Left lung (tissue), 4 donors: ENCODE measurements at regions not wholly inside any gene's neighbourhood (a gene's known extent, or its start where the extent isn't known, plus 50 kb on each side); places are given as distances from the start of the nearest gene placed in this dataset.

Source experiments
- ATAC-seq: fragments of 200-7000 bp; cut with Tn5 transposase; one replicate; pipeline ENCODE4 v1.9.1; 2020; ENCODE audit warnings: moderate library complexity
- DNase-seq, 4 donors: peaks; one replicate each; pipeline ENCODE4 v3.0.0-alpha.2; 2013 to 2020
- H3K27ac ChIP-seq, 2 donors: fragments of 200-600 bp; sonication (generic) in 1 of 2; one replicate each; pipeline versions ENCODE4 v1.5.0 to v1.8.0; 2020 to 2021
- H3K27me3 ChIP-seq, 2 donors: fragments of 200-600 bp; sonication (generic) in 1 of 2; one replicate each; pipeline versions ENCODE4 v1.5.0 to v1.8.0; 2020 to 2021
- H3K36me3 ChIP-seq, 2 donors: fragments of 200-600 bp; sonication (generic) in 1 of 2; one replicate each; pipeline versions ENCODE4 v1.5.0 to v1.8.0; 2020 to 2021
- H3K4me1 ChIP-seq, 2 donors: fragments of 200-600 bp; one replicate each; pipeline ENCODE4 v1.8.0; 2021
- H3K4me3 ChIP-seq, 2 donors: fragments of 200-600 bp; sonication (generic) in 1 of 2; one replicate each; pipeline versions ENCODE4 v1.5.0 to v1.8.0; 2020 to 2021; ENCODE audit warnings: mild to moderate bottlenecking in 1 of 2
- H3K9me3 ChIP-seq, 2 donors: fragments of 200-600 bp; sonication (generic) in 1 of 2; one replicate each; pipeline versions ENCODE4 v1.5.0 to v1.8.0; 2020 to 2021
- CTCF ChIP-seq, 2 donors: fragments of 200-600 bp; sonication (generic) in 1 of 2; IDR thresholded peaks; one replicate each; pipeline versions ENCODE4 v1.5.0 to v1.8.0; 2021; ENCODE audit warnings: antibody characterized with exemption in 2 of 2
- intact Hi-C, 2 donors: fragments of 100-400 bp; cut with DNase I; formaldehyde crosslinking; loops; one replicate each; pipeline versions ENCODE4 v1.11.2 to v1.14.2; 2022
- donor health status: DM: no; HTN: yes; CAD: no.
- donor health status: DM: no; HTN: no; CAD: no.

- Histone ChIP-seq H3K36me3 (no peaks in the 10 kb centered on the region), H3K4me1 (peaks cover 0 to 5% of the 10 kb centered on the region in 2 donors), H3K27ac (no peak overlapping the region), H3K9me3 (no peaks in the 10 kb centered on the region), H3K27me3 (peaks cover 0 to 27% of the 10 kb centered on the region in 2 donors), H3K4me3 (no peak overlapping the region)
- ATAC-seq (no peak), DNase-seq (no peak)
- intact Hi-C loops, result no loop called here
- no peak for TF ChIP-seq CTCF (IDR thresholded peaks at IDR 0.05)
Observed at GRCh38 chr5:135108992-135109391, 75.0 kb upstream of the PITX1 start.

GRCh38 chr5:135108569-135108968 is 74.5 kb upstream of the PITX1 start:
- Histone ChIP-seq H3K36me3 (no peaks in the 10 kb centered on the region), H3K4me3 (no peak overlapping the region), H3K27ac (no peak overlapping the region), H3K9me3 (no peaks in the 10 kb centered on the region), H3K27me3 (peaks cover 0 to 27% of the 10 kb centered on the region in 2 donors), H3K4me1 (peaks cover 0 to 5% of the 10 kb centered on the region in 2 donors)
- ATAC-seq (no peak), DNase-seq (no peak)
- no peak for TF ChIP-seq CTCF (IDR thresholded peaks at IDR 0.05)
- intact Hi-C loops, result no loop called here

GRCh38 chr5:135107986-135108385 is 74.0 kb upstream of the PITX1 start:
- Histone ChIP-seq H3K36me3 (no peaks in the 10 kb centered on the region), H3K27me3 (peaks cover 0 to 27% of the 10 kb centered on the region in 2 donors), H3K4me3 (no peak overlapping the region), H3K27ac (no peak overlapping the region), H3K4me1 (peaks cover 0 to 5% of the 10 kb centered on the region in 2 donors), H3K9me3 (no peaks in the 10 kb centered on the region)
- intact Hi-C loops, result no loop called here
- ATAC-seq (no peak), DNase-seq (no peak)
- TF ChIP-seq CTCF (IDR thresholded peaks at IDR 0.05), result no peak

GRCh38 chr5:135106610-135107471 is 72.8 kb upstream of the PITX1 start:
- TF ChIP-seq CTCF (IDR thresholded peaks at IDR 0.05), result no peak
- no peak for DNase-seq

GRCh38 chr5:135106136-135106535 is 72.1 kb upstream of the PITX1 start:
- Histone ChIP-seq H3K27ac (no peak overlapping the region), H3K9me3 (no peaks in the 10 kb centered on the region), H3K27me3 (peaks cover 0 to 19% of the 10 kb centered on the region in 2 donors), H3K4me1 (peaks cover 0 to 5% of the 10 kb centered on the region in 2 donors), H3K36me3 (no peaks in the 10 kb centered on the region), H3K4me3 (no peak overlapping the region)
- ATAC-seq (no peak), DNase-seq (no peak)
- intact Hi-C loops, result no loop called here
- TF ChIP-seq CTCF (IDR thresholded peaks at IDR 0.05), result no peak

More at GRCh38 chr5:135106610-135107471, 72.8 kb upstream of the PITX1 start:
- Histone ChIP-seq H3K4me1 (peaks cover 0 to 5% of the 10 kb centered on the region in 2 donors), H3K4me3 (no peak overlapping the region), H3K27ac (no peak overlapping the region), H3K27me3 (peaks cover 0 to 26% of the 10 kb centered on the region in 2 donors), H3K36me3 (no peaks in the 10 kb centered on the region), H3K9me3 (no peaks in the 10 kb centered on the region)
- intact Hi-C loops, result no loop called here
- ATAC-seq, result no peak
